ENCODE measurements at regions not wholly inside any gene's neighbourhood (a gene's known extent, or its start where the extent isn't known, plus 50 kb on each side); places are given as distances from the start of the nearest gene placed in this dataset.

- no peaks in the 10 kb centered on the region for H3K9me3 ChIP-seq (ENCODE audit: control insufficient read depth, insufficient read depth, low read depth, low read length)
- H3K36me3 ChIP-seq (ENCODE audit: control insufficient read depth in 2 of 2, insufficient read depth in 1 of 2, low read length in 2 of 2) = no peaks in the 10 kb centered on the region
- POLR2A ChIA-PET = no interaction called here
- H3K27ac ChIP-seq (ENCODE audit: extremely low read depth, low read depth, low read length) = no peak overlapping the region
- no peaks in the 10 kb centered on the region for H3K4me1 ChIP-seq (ENCODE audit: control insufficient read depth, insufficient read depth, low read length)
- TF ChIP-seq KLF1 (tag by site-specific recombination; IDR thresholded peaks at IDR 0.05) (no peak), SP3 (tag by site-specific recombination; IDR thresholded peaks at IDR 0.05) (no peak), ZNF610 (tag by site-specific recombination; IDR thresholded peaks at IDR 0.05; ENCODE audit: borderline replicate concordance) (no peak), ZNF513 (tag by site-specific recombination; IDR thresholded peaks at IDR 0.05) (no peak), FEZF1 (tag by site-specific recombination; IDR thresholded peaks at IDR 0.05) (no peak), ZNF510 (tag by site-specific recombination; IDR thresholded peaks at IDR 0.05; ENCODE audit: insufficient replicate concordance) (no peak), ZNF658 (tag by site-specific recombination; IDR thresholded peaks at IDR 0.05) (no peak), HOXA7 (CRISPR knock-in tag; IDR thresholded peaks at IDR 0.05; ENCODE audit: borderline replicate concordance) (no peak)
- TF ChIP-seq, protein P1, sequence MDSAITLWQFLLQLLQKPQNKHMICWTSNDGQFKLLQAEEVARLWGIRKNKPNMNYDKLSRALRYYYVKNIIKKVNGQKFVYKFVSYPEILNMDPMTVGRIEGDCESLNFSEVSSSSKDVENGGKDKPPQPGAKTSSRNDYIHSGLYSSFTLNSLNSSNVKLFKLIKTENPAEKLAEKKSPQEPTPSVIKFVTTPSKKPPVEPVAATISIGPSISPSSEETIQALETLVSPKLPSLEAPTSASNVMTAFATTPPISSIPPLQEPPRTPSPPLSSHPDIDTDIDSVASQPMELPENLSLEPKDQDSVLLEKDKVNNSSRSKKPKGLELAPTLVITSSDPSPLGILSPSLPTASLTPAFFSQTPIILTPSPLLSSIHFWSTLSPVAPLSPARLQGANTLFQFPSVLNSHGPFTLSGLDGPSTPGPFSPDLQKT (IDR thresholded peaks at IDR 0.05; ENCODE audit: borderline replicate concordance, low read depth, low read length) = no peak
- CTCF ChIA-PET = no interaction called here
- H3K4me3 ChIP-seq (ENCODE audit: low read depth, low read length) = no peak overlapping the region
Measured at GRCh38 chr10:117788911-117789310, 246.4 kb downstream of the EMX2 start.

DNA sequence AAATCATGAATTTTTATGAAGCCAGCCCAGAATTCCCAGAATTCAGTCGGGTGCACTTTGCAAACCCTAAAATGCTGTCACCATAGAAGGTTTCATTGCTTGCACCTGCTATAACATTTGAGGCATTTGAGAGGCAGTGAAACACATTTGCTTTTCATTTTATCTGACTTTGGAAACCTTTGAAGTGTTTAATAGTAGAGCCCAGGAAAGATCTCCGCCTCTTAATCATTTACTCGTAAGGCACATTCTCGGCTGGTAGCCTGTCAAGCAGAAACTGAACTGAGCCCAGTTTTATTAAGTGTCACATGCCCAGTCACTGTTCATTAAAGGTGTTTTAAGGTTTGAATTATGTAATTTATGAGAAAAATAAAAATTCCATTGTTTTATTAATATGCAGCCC lies 247.6 kb downstream of the EMX2 start:
- Histone ChIP-seq H3K36me3 (ENCODE audit: control insufficient read depth in 2 of 2, insufficient read depth in 1 of 2, low read length in 2 of 2) (no peaks in the 10 kb centered on the region), H3K9me3 (ENCODE audit: control insufficient read depth, insufficient read depth, low read depth, low read length) (no peaks in the 10 kb centered on the region), H3K4me1 (ENCODE audit: control insufficient read depth, insufficient read depth, low read length) (no peaks in the 10 kb centered on the region), H3K27ac (ENCODE audit: extremely low read depth, low read depth, low read length) (no peak overlapping the region), H3K4me3 (ENCODE audit: low read depth, low read length) (no peak overlapping the region)
- POLR2A ChIA-PET = no interaction called here
- CTCF ChIA-PET = no interaction called here
- no peak for TF ChIP-seq ZNF776 (tag by site-specific recombination; IDR thresholded peaks at IDR 0.05; ENCODE audit: borderline replicate concordance)
- no peak for TF ChIP-seq ZNF561 (tag by site-specific recombination; IDR thresholded peaks at IDR 0.05; ENCODE audit: borderline replicate concordance)
- TF ChIP-seq KLF10 (tag by site-specific recombination; IDR thresholded peaks at IDR 0.05) = no peak
- TF ChIP-seq ZNF501 (tag by site-specific recombination; IDR thresholded peaks at IDR 0.05) = no peak
- TF ChIP-seq ZNF274 (IDR thresholded peaks at IDR 0.05; ENCODE audit: low read length) = no peak
- no peak for TF ChIP-seq ZNF274 (tag by site-specific recombination; IDR thresholded peaks at IDR 0.05; ENCODE audit: borderline replicate concordance)
- no peak for TF ChIP-seq YY1 (tag by site-specific recombination; IDR thresholded peaks at IDR 0.05)
- TF ChIP-seq ZNF473 (tag by site-specific recombination; IDR thresholded peaks at IDR 0.05) = no peak
- TF ChIP-seq, protein P2, sequence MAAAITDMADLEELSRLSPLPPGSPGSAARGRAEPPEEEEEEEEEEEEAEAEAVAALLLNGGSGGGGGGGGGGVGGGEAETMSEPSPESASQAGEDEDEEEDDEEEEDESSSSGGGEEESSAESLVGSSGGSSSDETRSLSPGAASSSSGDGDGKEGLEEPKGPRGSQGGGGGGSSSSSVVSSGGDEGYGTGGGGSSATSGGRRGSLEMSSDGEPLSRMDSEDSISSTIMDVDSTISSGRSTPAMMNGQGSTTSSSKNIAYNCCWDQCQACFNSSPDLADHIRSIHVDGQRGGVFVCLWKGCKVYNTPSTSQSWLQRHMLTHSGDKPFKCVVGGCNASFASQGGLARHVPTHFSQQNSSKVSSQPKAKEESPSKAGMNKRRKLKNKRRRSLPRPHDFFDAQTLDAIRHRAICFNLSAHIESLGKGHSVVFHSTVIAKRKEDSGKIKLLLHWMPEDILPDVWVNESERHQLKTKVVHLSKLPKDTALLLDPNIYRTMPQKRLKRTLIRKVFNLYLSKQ (tag by site-specific recombination; IDR thresholded peaks at IDR 0.05; ENCODE audit: borderline replicate concordance) = no peak
- no peak for TF ChIP-seq ZNF792 (tag by site-specific recombination; IDR thresholded peaks at IDR 0.05)
- no peak for TF ChIP-seq ZNF132 (tag by site-specific recombination; IDR thresholded peaks at IDR 0.05; ENCODE audit: borderline replicate concordance)
- TF ChIP-seq ZNF398 (tag by site-specific recombination; IDR thresholded peaks at IDR 0.05) = no peak
